Left ventricle myocardium inferior (tissue), 1 donor: ENCODE measurements at regions not wholly inside any gene's neighbourhood (a gene's known extent, or its start where the extent isn't known, plus 50 kb on each side); places are given as distances from the start of the nearest gene placed in this dataset.
"Not testable (repeated sequence)": the region's sequence is repeated elsewhere in the genome, so short reads cannot be mapped to it uniquely, and the experiment has no call there.

Source experiments
- DNase-seq: peaks from one replicate; pipeline ENCODE4 v3.0.0-alpha.2; 2020
- H3K27ac ChIP-seq: fragments of 200-600 bp; replicated peaks from 2 replicates; pipeline ENCODE4 v1.8.0; 2021
- H3K27me3 ChIP-seq: fragments of 200-600 bp; 2 replicates; pipeline ENCODE4 v1.8.0; 2021; ENCODE audit warnings: low read depth
- H3K36me3 ChIP-seq: fragments of 200-600 bp; 2 replicates; pipeline ENCODE4 v1.8.0; 2021
- H3K4me1 ChIP-seq: fragments of 200-600 bp; 2 replicates; pipeline ENCODE4 v1.8.0; 2021
- H3K4me3 ChIP-seq: fragments of 200-600 bp; 2 replicates; pipeline ENCODE4 v1.8.0; 2021; ENCODE audit warnings: mild to moderate bottlenecking, moderate library complexity
- H3K9me3 ChIP-seq: fragments of 200-600 bp; replicated peaks from 2 replicates; pipeline ENCODE4 v1.8.0; 2021
- intact Hi-C: fragments of 100-400 bp; cut with micrococcal nuclease; formaldehyde crosslinking; loops from one replicate; pipeline ENCODE4 v1.11.0; 2022
- TF ChIP-seq, protein P1 (sequence below): fragments of 200-600 bp; IDR thresholded peaks from 2 replicates; pipeline ENCODE4 v1.8.0; 2021; ENCODE audit warnings: antibody characterized with exemption, mild to moderate bottlenecking, borderline replicate concordance
- donor health status: DM: no; HTN: yes; CAD: no; lungs with severe emphysema.

DNA sequence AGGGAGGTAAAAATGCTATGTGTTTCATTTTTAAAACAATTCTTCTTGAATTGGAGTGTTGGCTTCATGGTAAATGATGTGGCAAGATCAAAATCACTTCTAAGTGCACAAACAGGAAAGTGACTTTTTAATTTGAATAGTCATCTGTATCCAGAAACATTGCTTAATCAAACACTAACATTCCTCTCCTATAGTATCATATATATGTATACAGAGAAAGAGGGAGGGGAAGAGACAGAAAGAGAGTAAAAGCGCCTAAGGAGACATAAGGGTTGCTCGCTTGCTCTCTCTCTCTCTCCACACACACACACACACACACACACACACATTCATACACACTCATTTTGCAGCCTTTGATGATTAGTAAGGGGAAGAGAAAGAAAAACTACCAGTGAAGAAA lies 95.4 kb upstream of the PRDM9 start:
- H3K4me1 ChIP-seq: no peaks in the 10 kb centered on the region
- DNase-seq: no peak
- TF ChIP-seq, protein P1, sequence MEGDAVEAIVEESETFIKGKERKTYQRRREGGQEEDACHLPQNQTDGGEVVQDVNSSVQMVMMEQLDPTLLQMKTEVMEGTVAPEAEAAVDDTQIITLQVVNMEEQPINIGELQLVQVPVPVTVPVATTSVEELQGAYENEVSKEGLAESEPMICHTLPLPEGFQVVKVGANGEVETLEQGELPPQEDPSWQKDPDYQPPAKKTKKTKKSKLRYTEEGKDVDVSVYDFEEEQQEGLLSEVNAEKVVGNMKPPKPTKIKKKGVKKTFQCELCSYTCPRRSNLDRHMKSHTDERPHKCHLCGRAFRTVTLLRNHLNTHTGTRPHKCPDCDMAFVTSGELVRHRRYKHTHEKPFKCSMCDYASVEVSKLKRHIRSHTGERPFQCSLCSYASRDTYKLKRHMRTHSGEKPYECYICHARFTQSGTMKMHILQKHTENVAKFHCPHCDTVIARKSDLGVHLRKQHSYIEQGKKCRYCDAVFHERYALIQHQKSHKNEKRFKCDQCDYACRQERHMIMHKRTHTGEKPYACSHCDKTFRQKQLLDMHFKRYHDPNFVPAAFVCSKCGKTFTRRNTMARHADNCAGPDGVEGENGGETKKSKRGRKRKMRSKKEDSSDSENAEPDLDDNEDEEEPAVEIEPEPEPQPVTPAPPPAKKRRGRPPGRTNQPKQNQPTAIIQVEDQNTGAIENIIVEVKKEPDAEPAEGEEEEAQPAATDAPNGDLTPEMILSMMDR: no peak
- intact Hi-C loops: no loop called here
- H3K27ac ChIP-seq: no peak overlapping the region
- no peaks in the 10 kb centered on the region for H3K36me3 ChIP-seq
- no peak overlapping the region for H3K4me3 ChIP-seq
- no peaks in the 10 kb centered on the region for H3K27me3 ChIP-seq
- no peaks in the 10 kb centered on the region for H3K9me3 ChIP-seq

GRCh38 chr5:23411200-23411599 lies 96.2 kb upstream of the PRDM9 start:
- TF ChIP-seq, protein P1: no peak
- no peak overlapping the region for H3K27ac ChIP-seq
- no peaks in the 10 kb centered on the region for H3K9me3 ChIP-seq
- H3K4me3 ChIP-seq: no peak overlapping the region
- no peaks in the 10 kb centered on the region for H3K36me3 ChIP-seq
- intact Hi-C loops: no loop called here
- no peaks in the 10 kb centered on the region for H3K27me3 ChIP-seq
- H3K4me1 ChIP-seq: no peaks in the 10 kb centered on the region
- no peak for DNase-seq

- H3K9me3 ChIP-seq, H3K27ac ChIP-seq, H3K27me3 ChIP-seq, H3K4me3 ChIP-seq, intact Hi-C loops, H3K4me1 ChIP-seq, H3K36me3 ChIP-seq, DNase-seq: not testable (repeated sequence)
Observed at GRCh38 chr5:23410775-23411174, 96.6 kb upstream of the PRDM9 start.

DNA sequence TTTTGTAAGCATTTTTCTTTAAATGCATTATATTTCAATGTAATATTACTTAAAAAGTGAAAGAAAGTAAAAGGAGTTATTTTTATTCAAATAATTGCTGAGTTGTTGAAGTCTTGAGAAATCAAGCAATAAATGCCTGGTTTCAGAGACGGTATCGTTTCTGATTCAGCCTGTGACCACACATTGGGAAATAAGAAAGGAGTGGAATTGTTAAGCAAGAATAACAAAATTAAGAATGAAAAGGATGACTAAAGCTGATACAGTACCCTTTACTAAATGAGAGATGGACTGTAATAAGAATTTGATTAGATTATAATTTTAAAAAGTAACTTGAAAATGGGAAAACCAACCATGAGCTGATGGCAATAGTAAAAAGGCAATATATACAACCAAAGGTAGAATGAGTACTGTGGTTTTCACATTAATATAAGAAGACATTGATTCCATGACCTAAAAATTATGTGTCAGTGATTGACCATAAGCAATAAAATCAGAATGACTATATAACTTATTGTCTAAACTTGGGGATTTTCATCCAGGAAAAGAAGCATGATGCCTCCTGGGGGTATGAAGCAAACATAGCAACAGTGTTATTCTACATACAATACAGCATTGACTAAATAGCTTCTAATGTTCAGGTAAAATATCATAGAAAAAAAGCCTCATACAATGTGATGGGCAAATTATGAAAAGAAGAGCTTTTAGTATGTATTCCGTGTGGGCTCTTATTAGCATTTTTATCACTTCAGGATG lies 101.9 kb upstream of the PRDM9 start:
- no peaks in the 10 kb centered on the region for H3K27me3 ChIP-seq
- TF ChIP-seq, protein P1: peak; percentile 36
- no peak overlapping the region for H3K4me3 ChIP-seq
- H3K27ac ChIP-seq: no peak overlapping the region
- no peaks in the 10 kb centered on the region for H3K36me3 ChIP-seq
- no peaks in the 10 kb centered on the region for H3K9me3 ChIP-seq
- intact Hi-C loops: no loop called here
- DNase-seq: no peak
- H3K4me1 ChIP-seq: no peaks in the 10 kb centered on the region

DNA sequence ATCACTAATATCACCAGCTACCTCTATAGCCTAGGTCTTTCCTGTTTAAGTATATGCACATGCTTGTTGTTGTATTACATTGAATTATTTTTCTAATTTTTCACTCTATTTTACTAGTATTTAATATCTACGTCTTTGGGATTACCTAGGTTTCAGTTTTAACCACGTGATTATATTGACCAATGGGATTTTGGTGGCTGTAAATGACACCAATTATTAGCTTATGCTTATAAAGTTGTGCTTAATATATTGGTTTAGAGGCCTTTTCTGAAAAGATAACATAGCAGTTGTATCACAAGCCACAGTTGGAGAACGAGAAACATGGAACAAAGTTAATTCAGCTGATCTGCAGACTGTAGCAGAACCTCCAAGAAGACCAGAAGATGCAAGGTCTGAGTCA lies 104.8 kb upstream of the PRDM9 start:
- H3K9me3 ChIP-seq: no peaks in the 10 kb centered on the region
- no peaks in the 10 kb centered on the region for H3K36me3 ChIP-seq
- intact Hi-C loops: no loop called here
- H3K27ac ChIP-seq: no peak overlapping the region
- DNase-seq: no peak
- H3K4me3 ChIP-seq: no peak overlapping the region
- H3K4me1 ChIP-seq: no peaks in the 10 kb centered on the region
- H3K27me3 ChIP-seq: no peaks in the 10 kb centered on the region
- TF ChIP-seq, protein P1: no peak

GRCh38 chr5:23400951-23401350 lies 106.5 kb upstream of the PRDM9 start:
- Histone ChIP-seq H3K27me3 (no peaks in the 10 kb centered on the region), H3K27ac (no peak overlapping the region), H3K36me3 (no peaks in the 10 kb centered on the region), H3K4me3 (no peak overlapping the region), H3K4me1 (no peaks in the 10 kb centered on the region), H3K9me3 (no peaks in the 10 kb centered on the region)
- no peak for DNase-seq
- TF ChIP-seq, protein P1: no peak
- intact Hi-C loops: no loop called here
